ENCODE measurements at regions not wholly inside any gene's neighbourhood (a gene's known extent, or its start where the extent isn't known, plus 50 kb on each side); places are given as distances from the start of the nearest gene placed in this dataset.

GRCh38 chr2:106976548-106976947, 90.6 kb upstream of the ST6GAL2 start:
- ATAC-seq, result no peak
- DNase-seq, result no peak
- intact Hi-C loops (cut with micrococcal nuclease), result no loop called here

- no peak for ATAC-seq
- intact Hi-C loops (cut with micrococcal nuclease), result no loop called here
- no peak for DNase-seq
These were observed 91.8 kb upstream of the ST6GAL2 start for GRCh38 chr2:106977717-106978116.

- no peak for DNase-seq
- intact Hi-C loops (cut with micrococcal nuclease), result no loop called here
- ATAC-seq, result no peak
These were observed 92.7 kb upstream of the ST6GAL2 start for GRCh38 chr2:106978647-106979046.

- ATAC-seq (no peak), DNase-seq (no peak)
- intact Hi-C loops (cut with micrococcal nuclease), result no loop called here
These were observed 95.5 kb upstream of the ST6GAL2 start for GRCh38 chr2:106981491-106981890.

GRCh38 chr2:106982350-106982749, 96.4 kb upstream of the ST6GAL2 start:
- ATAC-seq, result no peak
- intact Hi-C loops (cut with micrococcal nuclease), result no loop called here
- no peak for DNase-seq

- ATAC-seq (no peak), DNase-seq (no peak)
- intact Hi-C loops (cut with micrococcal nuclease), result no loop called here
These were observed 97.3 kb upstream of the ST6GAL2 start for GRCh38 chr2:106983305-106983704.

GRCh38 chr2:106988361-106988760, 102.4 kb upstream of the ST6GAL2 start:
- DNase-seq (no peak), ATAC-seq (no peak)
- intact Hi-C loops (cut with micrococcal nuclease), result no loop called here

- no peak for ATAC-seq
- DNase-seq, result no peak
- intact Hi-C loops (cut with micrococcal nuclease), result no loop called here
These were observed 104.3 kb upstream of the ST6GAL2 start for GRCh38 chr2:106990297-106990696.

GRCh38 chr2:106991866-106992265, 105.9 kb upstream of the ST6GAL2 start:
- ATAC-seq (no peak), DNase-seq (no peak)
- intact Hi-C loops (cut with micrococcal nuclease), result no loop called here

- intact Hi-C loops (cut with micrococcal nuclease), result no loop called here
- DNase-seq (no peak), ATAC-seq (no peak)
These were observed 109.6 kb upstream of the ST6GAL2 start for GRCh38 chr2:106995556-106995955.

GRCh38 chr2:106996171-106996769, 110.3 kb upstream of the ST6GAL2 start:
- DNase-seq (no peak), ATAC-seq (peak; percentile 89)
- intact Hi-C loops (cut with micrococcal nuclease), result no loop called here

GRCh38 chr2:106997204-106997603, 111.2 kb upstream of the ST6GAL2 start:
- intact Hi-C loops (cut with micrococcal nuclease), result no loop called here
- DNase-seq (no peak), ATAC-seq (no peak)

- intact Hi-C loops (cut with micrococcal nuclease), result no loop called here
- DNase-seq (no peak), ATAC-seq (no peak)
These were observed 115.1 kb upstream of the ST6GAL2 start for GRCh38 chr2:107001062-107001461.

GRCh38 chr2:107001551-107001950, 115.6 kb upstream of the ST6GAL2 start:
- DNase-seq (no peak), ATAC-seq (no peak)
- intact Hi-C loops (cut with micrococcal nuclease), result no loop called here

GRCh38 chr2:107001964-107002696, 116.2 kb upstream of the ST6GAL2 start:
- ATAC-seq (no peak), DNase-seq (no peak)
- intact Hi-C loops (cut with micrococcal nuclease), result no loop called here

GRCh38 chr2:107002735-107003134, 116.8 kb upstream of the ST6GAL2 start:
- no peak for ATAC-seq

GRCh38 chr2:107005853-107006252, 119.9 kb upstream of the ST6GAL2 start:
- ATAC-seq (no peak), DNase-seq (no peak)
- intact Hi-C loops (cut with micrococcal nuclease), result no loop called here

More at GRCh38 chr2:107002735-107003134, 116.8 kb upstream of the ST6GAL2 start:
- intact Hi-C loops (cut with micrococcal nuclease), result no loop called here
- no peak for DNase-seq

- DNase-seq, result no peak
- intact Hi-C loops (cut with micrococcal nuclease), result no loop called here
- no peak for ATAC-seq
These were observed 120.9 kb upstream of the ST6GAL2 start for GRCh38 chr2:107006836-107007235.

- ATAC-seq, result no peak
- intact Hi-C loops (cut with micrococcal nuclease), result no loop called here
- no peak for DNase-seq
These were observed 122.0 kb upstream of the ST6GAL2 start for GRCh38 chr2:107007927-107008326.

GRCh38 chr2:107008843-107009242, 122.9 kb upstream of the ST6GAL2 start:
- intact Hi-C loops (cut with micrococcal nuclease), result no loop called here
- DNase-seq (no peak), ATAC-seq (no peak)

GRCh38 chr2:107009275-107009674, 123.3 kb upstream of the ST6GAL2 start:
- ATAC-seq (no peak), DNase-seq (no peak)
- intact Hi-C loops (cut with micrococcal nuclease), result no loop called here

All from left ventricle myocardium superior (tissue), 1 donor.